ENCODE measurements at regions not wholly inside any gene's neighbourhood (a gene's known extent, or its start where the extent isn't known, plus 50 kb on each side); places are given as distances from the start of the nearest gene placed in this dataset.

- no peak for DNase-seq (ENCODE audit: low read depth in 2 of 2, low spot score in 1 of 2)
These were observed 76.0 kb upstream of the SNRK start for GRCh38 chr3:43210049-43211027.

GRCh38 chr3:43207628-43208085, 78.7 kb upstream of the SNRK start:
- DNase-seq (ENCODE audit: low read depth in 2 of 2, low spot score in 1 of 2) = no peak

GRCh38 chr3:43206632-43207031, 79.7 kb upstream of the SNRK start:
- no peak for DNase-seq (ENCODE audit: low read depth in 2 of 2, low spot score in 1 of 2)

GRCh38 chr3:43206105-43206504, 80.2 kb upstream of the SNRK start:
- no peak for DNase-seq (ENCODE audit: low read depth in 2 of 2, low spot score in 1 of 2)

- no peak for DNase-seq (ENCODE audit: low read depth in 2 of 2, low spot score in 1 of 2)
These were observed 83.3 kb upstream of the SNRK start for GRCh38 chr3:43203022-43203421.

- no peak for DNase-seq (ENCODE audit: low read depth in 2 of 2, low spot score in 1 of 2)
These were observed 84.8 kb upstream of the SNRK start for GRCh38 chr3:43201581-43201980.

- DNase-seq (ENCODE audit: low read depth in 2 of 2, low spot score in 1 of 2) = no peak
These were observed 86.6 kb upstream of the SNRK start for GRCh38 chr3:43199645-43200306.

GRCh38 chr3:43198791-43199644, 87.3 kb upstream of the SNRK start:
- no peak for DNase-seq (ENCODE audit: low read depth in 2 of 2, low spot score in 1 of 2)

- no peak for DNase-seq (ENCODE audit: low read depth in 2 of 2, low spot score in 1 of 2)
These were observed 88.0 kb upstream of the SNRK start for GRCh38 chr3:43198301-43198700.

GRCh38 chr3:43197181-43197580, 89.2 kb upstream of the SNRK start:
- DNase-seq (ENCODE audit: low read depth in 2 of 2, low spot score in 1 of 2) = no peak

- DNase-seq (ENCODE audit: low read depth in 2 of 2, low spot score in 1 of 2) = no peak
These were observed 89.6 kb upstream of the SNRK start for GRCh38 chr3:43196721-43197120.

- no peak for DNase-seq (ENCODE audit: low read depth in 2 of 2, low spot score in 1 of 2)
These were observed 89.2 kb upstream of the POMGNT2 start for GRCh38 chr3:43195115-43195498.

GRCh38 chr3:43194490-43195114, 88.7 kb upstream of the POMGNT2 start:
- DNase-seq (ENCODE audit: low read depth in 2 of 2, low spot score in 1 of 2) = no peak

GRCh38 chr3:43194069-43194468, 88.2 kb upstream of the POMGNT2 start:
- DNase-seq (ENCODE audit: low read depth in 2 of 2, low spot score in 1 of 2) = no peak

GRCh38 chr3:43192028-43192427, 86.1 kb upstream of the POMGNT2 start:
- DNase-seq (ENCODE audit: low read depth in 2 of 2, low spot score in 1 of 2) = no peak

GRCh38 chr3:43191116-43191515, 85.2 kb upstream of the POMGNT2 start:
- no peak for DNase-seq (ENCODE audit: low read depth in 2 of 2, low spot score in 1 of 2)

GRCh38 chr3:43190670-43191069, 84.8 kb upstream of the POMGNT2 start:
- no peak for DNase-seq (ENCODE audit: low read depth in 2 of 2, low spot score in 1 of 2)

GRCh38 chr3:43187836-43188479, 82.1 kb upstream of the POMGNT2 start:
- DNase-seq (ENCODE audit: low read depth in 2 of 2, low spot score in 1 of 2) = no peak

- no peak for DNase-seq (ENCODE audit: low read depth in 2 of 2, low spot score in 1 of 2)
These were observed 80.1 kb upstream of the POMGNT2 start for GRCh38 chr3:43185983-43186314.

GRCh38 chr3:43185274-43185982, 79.5 kb upstream of the POMGNT2 start:
- no peak for DNase-seq (ENCODE audit: low read depth in 2 of 2, low spot score in 1 of 2)
